ENCODE measurements at regions not wholly inside any gene's neighbourhood (a gene's known extent, or its start where the extent isn't known, plus 50 kb on each side); places are given as distances from the start of the nearest gene placed in this dataset.

GRCh38 chr6:93746892-93747291, 327.5 kb upstream of the EPHA7 start:
- ATAC-seq (no peak), DNase-seq (no peak)
- no peaks in the 10 kb centered on the region for H3K36me3 ChIP-seq
- TF ChIP-seq, protein P1, sequence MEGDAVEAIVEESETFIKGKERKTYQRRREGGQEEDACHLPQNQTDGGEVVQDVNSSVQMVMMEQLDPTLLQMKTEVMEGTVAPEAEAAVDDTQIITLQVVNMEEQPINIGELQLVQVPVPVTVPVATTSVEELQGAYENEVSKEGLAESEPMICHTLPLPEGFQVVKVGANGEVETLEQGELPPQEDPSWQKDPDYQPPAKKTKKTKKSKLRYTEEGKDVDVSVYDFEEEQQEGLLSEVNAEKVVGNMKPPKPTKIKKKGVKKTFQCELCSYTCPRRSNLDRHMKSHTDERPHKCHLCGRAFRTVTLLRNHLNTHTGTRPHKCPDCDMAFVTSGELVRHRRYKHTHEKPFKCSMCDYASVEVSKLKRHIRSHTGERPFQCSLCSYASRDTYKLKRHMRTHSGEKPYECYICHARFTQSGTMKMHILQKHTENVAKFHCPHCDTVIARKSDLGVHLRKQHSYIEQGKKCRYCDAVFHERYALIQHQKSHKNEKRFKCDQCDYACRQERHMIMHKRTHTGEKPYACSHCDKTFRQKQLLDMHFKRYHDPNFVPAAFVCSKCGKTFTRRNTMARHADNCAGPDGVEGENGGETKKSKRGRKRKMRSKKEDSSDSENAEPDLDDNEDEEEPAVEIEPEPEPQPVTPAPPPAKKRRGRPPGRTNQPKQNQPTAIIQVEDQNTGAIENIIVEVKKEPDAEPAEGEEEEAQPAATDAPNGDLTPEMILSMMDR (IDR thresholded peaks at IDR 0.05): no peak
- TF ChIP-seq POLR2A (IDR thresholded peaks at IDR 0.05): no peak
- H3K4me3 ChIP-seq: no peak overlapping the region
- no peaks in the 10 kb centered on the region for H3K9me3 ChIP-seq
- intact Hi-C loops (cut with DNase I): no loop called here
- no peaks in the 10 kb centered on the region for H3K4me1 ChIP-seq
- H3K27me3 ChIP-seq: no peaks in the 10 kb centered on the region
- no peak overlapping the region for H3K27ac ChIP-seq
- WGBS (ENCODE audit: insufficient coverage, low coverage, low lambda C conversion rate, missing lambda C conversion rate): 62% methylated on average over 3 of the region's 3 CpGs

GRCh38 chr6:93745306-93745705, 325.9 kb upstream of the EPHA7 start:
- H3K27ac ChIP-seq: no peak overlapping the region
- no peak for TF ChIP-seq POLR2A (IDR thresholded peaks at IDR 0.05)
- TF ChIP-seq, protein P1 (IDR thresholded peaks at IDR 0.05): no peak
- no peaks in the 10 kb centered on the region for H3K27me3 ChIP-seq
- DNase-seq: no peak
- no peaks in the 10 kb centered on the region for H3K36me3 ChIP-seq
- WGBS (ENCODE audit: insufficient coverage, low coverage, low lambda C conversion rate, missing lambda C conversion rate): 30% methylated on average over 2 of the region's 2 CpGs
- ATAC-seq: no peak
- intact Hi-C loops (cut with DNase I): no loop called here
- H3K4me3 ChIP-seq: no peak overlapping the region
- H3K9me3 ChIP-seq: no peaks in the 10 kb centered on the region
- H3K4me1 ChIP-seq: no peaks in the 10 kb centered on the region

- Histone ChIP-seq H3K36me3 (no peaks in the 10 kb centered on the region), H3K4me1 (no peaks in the 10 kb centered on the region), H3K4me3 (no peak overlapping the region), H3K27me3 (no peaks in the 10 kb centered on the region), H3K27ac (no peak overlapping the region), H3K9me3 (no peaks in the 10 kb centered on the region)
- no peak for TF ChIP-seq POLR2A (IDR thresholded peaks at IDR 0.05)
- TF ChIP-seq, protein P1 (IDR thresholded peaks at IDR 0.05): no peak
- DNase-seq (no peak), ATAC-seq (no peak)
- 54% methylated on average over 3 of the region's 3 CpGs for WGBS (ENCODE audit: insufficient coverage, low coverage, low lambda C conversion rate, missing lambda C conversion rate)
- intact Hi-C loops (cut with DNase I): no loop called here
These were observed 315.7 kb upstream of the EPHA7 start for GRCh38 chr6:93735099-93735498.

DNA sequence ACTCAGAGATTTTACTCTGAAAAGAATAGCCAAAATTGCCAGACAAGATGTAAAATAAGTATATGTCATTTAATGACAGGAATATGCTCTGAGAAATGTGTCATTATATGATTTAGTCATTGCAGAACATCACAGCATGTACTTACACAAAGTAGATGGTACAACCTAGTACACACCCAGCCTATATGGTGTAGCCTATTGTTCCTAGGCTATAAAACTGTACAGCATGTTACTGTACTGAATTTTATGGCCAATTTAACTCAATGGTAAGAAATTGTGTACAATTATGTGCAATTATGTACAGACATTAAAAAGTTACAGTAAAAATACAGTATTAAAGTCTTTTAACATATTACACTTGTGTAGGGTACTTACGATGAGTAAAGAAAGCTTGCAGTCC, 311.9 kb upstream of the EPHA7 start:
- no peak for ATAC-seq
- H3K4me1 ChIP-seq: no peaks in the 10 kb centered on the region
- H3K36me3 ChIP-seq: no peaks in the 10 kb centered on the region
- WGBS (ENCODE audit: insufficient coverage, low coverage, low lambda C conversion rate, missing lambda C conversion rate): 73% methylated on average over 1 of the region's 1 CpG
- TF ChIP-seq, protein P1 (IDR thresholded peaks at IDR 0.05): no peak
- no peak for TF ChIP-seq POLR2A (IDR thresholded peaks at IDR 0.05)
- H3K27me3 ChIP-seq: no peaks in the 10 kb centered on the region
- DNase-seq: no peak
- H3K4me3 ChIP-seq: no peak overlapping the region
- no peaks in the 10 kb centered on the region for H3K9me3 ChIP-seq
- intact Hi-C loops (cut with DNase I): no loop called here
- no peak overlapping the region for H3K27ac ChIP-seq

DNA sequence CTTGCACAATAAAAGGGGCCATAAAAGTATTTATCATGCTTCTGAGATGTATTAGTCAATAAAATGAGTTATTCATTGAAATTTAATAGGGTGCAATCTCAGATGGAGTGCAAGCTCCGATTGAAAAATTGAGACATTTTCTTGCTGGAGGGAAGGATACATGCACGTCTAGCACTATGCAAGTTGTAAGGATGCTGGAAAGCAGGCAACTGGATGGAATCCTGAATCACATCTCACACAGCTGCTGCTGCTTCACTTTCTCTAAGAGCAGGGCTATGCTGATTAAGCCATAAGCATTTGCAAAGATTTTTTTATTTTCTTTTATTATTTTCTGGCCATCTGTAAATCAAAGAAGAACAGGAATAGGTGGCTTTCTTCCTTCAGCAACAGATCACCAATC, 308.8 kb upstream of the EPHA7 start:
- no peaks in the 10 kb centered on the region for H3K36me3 ChIP-seq
- DNase-seq (no peak), ATAC-seq (no peak)
- H3K27me3 ChIP-seq: no peaks in the 10 kb centered on the region
- no peaks in the 10 kb centered on the region for H3K4me1 ChIP-seq
- H3K27ac ChIP-seq: no peak overlapping the region
- 34% methylated on average over 2 of the region's 2 CpGs for WGBS (ENCODE audit: insufficient coverage, low coverage, low lambda C conversion rate, missing lambda C conversion rate)
- no peak for TF ChIP-seq POLR2A (IDR thresholded peaks at IDR 0.05)
- TF ChIP-seq, protein P1 (IDR thresholded peaks at IDR 0.05): no peak
- intact Hi-C loops (cut with DNase I): no loop called here
- no peak overlapping the region for H3K4me3 ChIP-seq
- no peaks in the 10 kb centered on the region for H3K9me3 ChIP-seq

Measured in right lobe of liver (tissue), 6 donors.